Adrenal gland (tissue), 9 donors: ENCODE measurements at regions not wholly inside any gene's neighbourhood (a gene's known extent, or its start where the extent isn't known, plus 50 kb on each side); places are given as distances from the start of the nearest gene placed in this dataset.

Experiments
- DNase-seq, 7 donors: peaks; one replicate each; pipeline ENCODE4 v3.0.0-alpha.2; 2019 to 2020
- H3K27ac ChIP-seq, 5 donors: fragments of 200-600 bp; sonication (generic) in 4 of 5; 1 replicate in 3 of 5; 2 replicates in 2 of 5; pipeline versions ENCODE4 v1.5.1 to v1.8.0; 2016 to 2020; ENCODE audit warnings: mild to moderate bottlenecking in 1 of 5
- H3K27me3 ChIP-seq: fragments of 200-600 bp; 2 replicates; pipeline ENCODE4 v1.8.0; 2021
- H3K36me3 ChIP-seq, 2 donors: fragments of 200-600 bp; replicated peaks in 1 of 2; 1 replicate in 1 of 2; 2 replicates in 1 of 2; pipeline versions ENCODE4 v1.5.1 to v1.8.0; 2018 to 2022
- H3K4me1 ChIP-seq, 2 donors: fragments of 200-600 bp; replicated peaks in 1 of 2; 1 replicate in 1 of 2; 2 replicates in 1 of 2; pipeline versions ENCODE4 v1.5.1 to v1.8.0; 2018 to 2021
- H3K4me3 ChIP-seq, 4 donors: fragments of 200-600 bp; sonication (generic) in 3 of 4; one replicate each; pipeline ENCODE4 v1.5.1; 2016 to 2018
- H3K9me3 ChIP-seq, 3 donors: fragments of 200-600 bp; sonication (generic) in 1 of 3; replicated peaks in 1 of 3; 1 replicate in 2 of 3; 2 replicates in 1 of 3; pipeline versions ENCODE4 v1.5.1 to v1.8.0; 2016 to 2021
- CTCF ChIP-seq, 6 experiments: fragments of 450-650 bp in 4 of 6; fragments of 200-600 bp in 2 of 6; sonication (generic) in 1 of 6; IDR thresholded peaks; 1 replicate in 5 of 6; 2 replicates in 1 of 6; pipeline versions ENCODE4 v1.5.1 to v1.8.0; 2016 to 2021; ENCODE audit warnings: antibody characterized with exemption in 6 of 6, mild to moderate bottlenecking in 2 of 6, moderate library complexity in 1 of 6
- POLR2A ChIP-seq, 2 donors: fragments of 450-650 bp; IDR thresholded peaks; one replicate each; pipeline ENCODE4 v1.6.1; 2017; ENCODE audit warnings: antibody characterized with exemption in 2 of 2, mild to moderate bottlenecking in 2 of 2, moderate library complexity in 1 of 2
- WGBS, 4 donors: extraction: QIAGEN DNeasy Blood & Tissue Kit in 2 of 4; methylation state at CpG; one replicate each; pipeline versions ENCODE4 v1.1.5 to v1.1.7; 2013 to 2017; 5-methylcytosine and 5-hydroxymethylcytosine counted together
- intact Hi-C, 2 donors: fragments of 100-400 bp; cut with DNase I; formaldehyde crosslinking; loops; one replicate each; pipeline versions ENCODE4 v1.14.1 to v1.15.0; 2022 to 2023
- donor health status: healthy with polysubstance abuse.
- donor health status: Bipolar disorder and iron deficiency.
- donor health status: DM: yes; HTN: yes; CAD: no.
- donor health status: DM: no; HTN: no; CAD: no.
- donor health status: DM: no; HTN: no; CAD: no.

GRCh38 chr9:115632391-115632790 lies 514.4 kb upstream of the TNC start:
- Histone ChIP-seq H3K4me3 (no peak overlapping the region), H3K36me3 (no peaks in the 10 kb centered on the region), H3K9me3 (no peaks in the 10 kb centered on the region), H3K27ac (no peak overlapping the region), H3K4me1 (no peaks in the 10 kb centered on the region), H3K27me3 (no peaks in the 10 kb centered on the region)
- TF ChIP-seq POLR2A (IDR thresholded peaks at IDR 0.05) (no peak), CTCF (IDR thresholded peaks at IDR 0.05) (no peak)
- DNase-seq: no peak
- intact Hi-C loops: no loop called here
- WGBS, 4 donors: 85 to 87% (median 86%) methylated on average over 7 of the region's 7 CpGs

- no peak for DNase-seq
- Histone ChIP-seq H3K9me3 (no peaks in the 10 kb centered on the region), H3K27me3 (no peaks in the 10 kb centered on the region), H3K4me3 (no peak overlapping the region), H3K36me3 (no peaks in the 10 kb centered on the region), H3K27ac (no peak overlapping the region), H3K4me1 (no peaks in the 10 kb centered on the region)
- WGBS, 4 donors: 57 to 70% (median 62%) methylated on average over 3 of the region's 3 CpGs
- intact Hi-C loops: no loop called here
- no peak for TF ChIP-seq CTCF (IDR thresholded peaks at IDR 0.05)
- no peak for TF ChIP-seq POLR2A (IDR thresholded peaks at IDR 0.05)
Observed at GRCh38 chr9:115633104-115633503, 515.1 kb upstream of the TNC start.

- no peaks in the 10 kb centered on the region for H3K27me3 ChIP-seq
- H3K4me1 ChIP-seq: no peaks in the 10 kb centered on the region
- TF ChIP-seq POLR2A (IDR thresholded peaks at IDR 0.05) (no peak), CTCF (IDR thresholded peaks at IDR 0.05) (no peak)
- H3K4me3 ChIP-seq: no peak overlapping the region
- DNase-seq: no peak
- no peak overlapping the region for H3K27ac ChIP-seq
- intact Hi-C loops: no loop called here
- H3K36me3 ChIP-seq: no peaks in the 10 kb centered on the region
- WGBS, 4 donors: 60 to 73% (median 69%) methylated on average over 1 of the region's 1 CpG
- H3K9me3 ChIP-seq: no peaks in the 10 kb centered on the region
Observed at GRCh38 chr9:115635680-115636383, 517.8 kb upstream of the PAPPA start.

GRCh38 chr9:115636596-115636995 lies 517.0 kb upstream of the PAPPA start:
- no peak for DNase-seq
- Histone ChIP-seq H3K4me1 (no peaks in the 10 kb centered on the region), H3K9me3 (no peaks in the 10 kb centered on the region), H3K4me3 (no peak overlapping the region), H3K27ac (no peak overlapping the region), H3K36me3 (no peaks in the 10 kb centered on the region), H3K27me3 (no peaks in the 10 kb centered on the region)
- TF ChIP-seq POLR2A (IDR thresholded peaks at IDR 0.05): no peak
- TF ChIP-seq CTCF (IDR thresholded peaks at IDR 0.05): no peak
- WGBS, 4 donors: 55 to 68% (median 62%) methylated on average over 4 of the region's 4 CpGs
- intact Hi-C loops: no loop called here
